ENCODE measurements at regions not wholly inside any gene's neighbourhood (a gene's known extent, or its start where the extent isn't known, plus 50 kb on each side); places are given as distances from the start of the nearest gene placed in this dataset.

- H3K14ac ChIP-seq (ENCODE audit: insufficient read depth, low read length) = no peak overlapping the region
- Mint-ChIP-seq H3K9me3 (no peaks in the 10 kb centered on the region), H3K36me3 (ENCODE audit: insufficient read depth in 1 of 3, low read depth in 3 of 3) (no peaks in the 10 kb centered on the region), H3K27me3 (ENCODE audit: low read depth) (no peaks in the 10 kb centered on the region), H3K4me3 (no peak overlapping the region), H3K27ac (no peak overlapping the region), H3K4me1 (no peaks in the 10 kb centered on the region)
- H4K8ac ChIP-seq (replicated peaks; ENCODE audit: insufficient read length, low read depth, low read length) = no peak overlapping the region
- H3K27me3 ChIP-seq (ENCODE audit: insufficient read depth, low read length) = no peaks in the 10 kb centered on the region
- DNase-seq = no peak
- TF ChIP-seq, protein P1, sequence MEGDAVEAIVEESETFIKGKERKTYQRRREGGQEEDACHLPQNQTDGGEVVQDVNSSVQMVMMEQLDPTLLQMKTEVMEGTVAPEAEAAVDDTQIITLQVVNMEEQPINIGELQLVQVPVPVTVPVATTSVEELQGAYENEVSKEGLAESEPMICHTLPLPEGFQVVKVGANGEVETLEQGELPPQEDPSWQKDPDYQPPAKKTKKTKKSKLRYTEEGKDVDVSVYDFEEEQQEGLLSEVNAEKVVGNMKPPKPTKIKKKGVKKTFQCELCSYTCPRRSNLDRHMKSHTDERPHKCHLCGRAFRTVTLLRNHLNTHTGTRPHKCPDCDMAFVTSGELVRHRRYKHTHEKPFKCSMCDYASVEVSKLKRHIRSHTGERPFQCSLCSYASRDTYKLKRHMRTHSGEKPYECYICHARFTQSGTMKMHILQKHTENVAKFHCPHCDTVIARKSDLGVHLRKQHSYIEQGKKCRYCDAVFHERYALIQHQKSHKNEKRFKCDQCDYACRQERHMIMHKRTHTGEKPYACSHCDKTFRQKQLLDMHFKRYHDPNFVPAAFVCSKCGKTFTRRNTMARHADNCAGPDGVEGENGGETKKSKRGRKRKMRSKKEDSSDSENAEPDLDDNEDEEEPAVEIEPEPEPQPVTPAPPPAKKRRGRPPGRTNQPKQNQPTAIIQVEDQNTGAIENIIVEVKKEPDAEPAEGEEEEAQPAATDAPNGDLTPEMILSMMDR (conservative IDR thresholded peaks at IDR 0.05) = no peak
- no peak overlapping the region for H3K18ac ChIP-seq (ENCODE audit: insufficient read length, low read depth, low read length)
- no peak overlapping the region for H3K9ac ChIP-seq (ENCODE audit: extremely low read depth, insufficient read length, low read length)
- H2BK15ac ChIP-seq (ENCODE audit: low read depth, low read length) = no peak overlapping the region
- no peak overlapping the region for H4K91ac ChIP-seq (ENCODE audit: insufficient read length, low read depth, low read length)
- H4K20me1 ChIP-seq (ENCODE audit: control insufficient read depth, insufficient read depth, insufficient read length) = no peaks in the 10 kb centered on the region
- H3T11ph ChIP-seq (ENCODE audit: low read length) = no peak overlapping the region
- WGBS (ENCODE audit: extremely low coverage, insufficient read length, low lambda C conversion rate) = no CpG with 5 or more reads among the region's 1 CpG
- no peak overlapping the region for H4K5ac ChIP-seq (ENCODE audit: insufficient read length, low read depth, low read length)
- no peak overlapping the region for H2BK5ac ChIP-seq (ENCODE audit: insufficient read length, low read length)
- no peaks in the 10 kb centered on the region for H3K79me1 ChIP-seq (ENCODE audit: insufficient read depth, low read depth, low read length, poor library complexity, severe bottlenecking)
- H3K56ac ChIP-seq (ENCODE audit: insufficient read length, low read depth, low read length) = no peak overlapping the region
- H3K79me2 ChIP-seq (ENCODE audit: insufficient read depth, low read length) = no peaks in the 10 kb centered on the region
- no peak overlapping the region for H3K4me2 ChIP-seq (ENCODE audit: insufficient read depth, insufficient read length, low read length)
- no peaks in the 10 kb centered on the region for H3K9me3 ChIP-seq (ENCODE audit: control insufficient read depth, low read depth, low read length)
- no peak overlapping the region for H2BK120ac ChIP-seq (ENCODE audit: low read depth, low read length, poor library complexity, severe bottlenecking)
- no peak overlapping the region for H2AK5ac ChIP-seq (ENCODE audit: insufficient read length, low read length)
- no peak overlapping the region for H3K23ac ChIP-seq (ENCODE audit: insufficient read length, low read depth, low read length)
- no peak overlapping the region for H2AFZ ChIP-seq (ENCODE audit: low read length)
- no peak overlapping the region for H2BK12ac ChIP-seq (ENCODE audit: insufficient read length, low read depth, low read length)
- no peaks in the 10 kb centered on the region for H3K4me1 ChIP-seq (ENCODE audit: insufficient read depth, low read length)
- H3K4ac ChIP-seq (ENCODE audit: low read depth, low read length) = no peak overlapping the region
- no peak overlapping the region for H3K27ac ChIP-seq (ENCODE audit: insufficient read length, low read depth, low read length)
- no peaks in the 10 kb centered on the region for H3K23me2 ChIP-seq (ENCODE audit: insufficient read length, low read depth, low read length, poor library complexity, severe bottlenecking)
- H2BK20ac ChIP-seq (ENCODE audit: low read depth, low read length, poor library complexity, severe bottlenecking) = no peak overlapping the region
Observed at GRCh38 chr14:41488401-41488800, 118.3 kb upstream of the LRFN5 start.
